Glutamatergic neuron (in vitro differentiated cells): ENCODE measurements at regions not wholly inside any gene's neighbourhood (a gene's known extent, or its start where the extent isn't known, plus 50 kb on each side); places are given as distances from the start of the nearest gene placed in this dataset.

Experiments used
- DNase-seq: peaks from one replicate; pipeline ENCODE4 v3.0.0; 2022
- H3K27ac Mint-ChIP-seq: one replicate; pipeline ENCODE4 v1.8.0; 2020; ENCODE audit warnings: mild to moderate bottlenecking, mixed read lengths, inconsistent platforms; ENCODE audit not compliant: unreplicated experiment
- H3K27me3 Mint-ChIP-seq: one replicate; pipeline ENCODE4 v1.8.0; 2020; ENCODE audit warnings: mild to moderate bottlenecking, moderate library complexity, mixed read lengths, inconsistent platforms; ENCODE audit not compliant: unreplicated experiment
- H3K36me3 Mint-ChIP-seq: one replicate; pipeline ENCODE4 v1.8.0; 2020; ENCODE audit warnings: mild to moderate bottlenecking, mixed read lengths, inconsistent platforms; ENCODE audit not compliant: unreplicated experiment
- H3K4me1 Mint-ChIP-seq: one replicate; pipeline ENCODE4 v1.8.0; 2020; ENCODE audit warnings: mild to moderate bottlenecking, low read depth, mixed read lengths, inconsistent platforms; ENCODE audit not compliant: unreplicated experiment
- H3K4me3 Mint-ChIP-seq: one replicate; pipeline ENCODE4 v1.8.0; 2020; ENCODE audit warnings: mild to moderate bottlenecking, mixed read lengths, inconsistent platforms; ENCODE audit not compliant: unreplicated experiment
- H3K9me3 Mint-ChIP-seq: one replicate; pipeline ENCODE4 v1.8.0; 2020; ENCODE audit warnings: mild to moderate bottlenecking, moderate library complexity, mixed read lengths, inconsistent platforms; ENCODE audit not compliant: unreplicated experiment
- TF ChIP-seq, protein P1 (sequence below): fragments of 200-600 bp; sonication (generic); IDR thresholded peaks from one replicate; pipeline ENCODE4 v1.5.0; 2021; ENCODE audit not compliant: partially characterized antibody, unreplicated experiment

DNA sequence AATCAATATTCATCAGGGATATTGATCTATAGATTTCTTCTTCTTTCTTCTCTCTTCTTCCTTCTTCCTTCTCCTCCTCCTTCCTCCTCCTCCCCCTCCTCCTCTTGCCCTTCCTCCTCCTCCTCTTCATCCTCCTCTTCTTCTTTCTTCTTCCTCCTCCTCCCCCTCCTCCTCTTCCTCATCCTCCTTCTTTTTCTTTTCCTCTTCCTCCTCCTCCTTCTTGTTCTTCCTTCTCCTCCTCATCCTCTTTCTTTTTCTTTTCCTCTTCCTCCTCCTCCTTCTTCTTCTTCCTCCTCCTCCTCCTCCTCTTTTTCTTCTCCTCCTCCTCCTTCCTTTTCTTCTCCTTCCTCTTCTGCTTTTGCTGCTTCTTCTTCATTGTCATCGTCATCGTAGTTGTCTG, 52.4 kb upstream of the SERINC1 start:
- H3K36me3 Mint-ChIP-seq = peaks cover 50% of the 10 kb centered on the region
- no peak overlapping the region for H3K27ac Mint-ChIP-seq
- H3K9me3 Mint-ChIP-seq = peaks cover 10% of the 10 kb centered on the region

DNA sequence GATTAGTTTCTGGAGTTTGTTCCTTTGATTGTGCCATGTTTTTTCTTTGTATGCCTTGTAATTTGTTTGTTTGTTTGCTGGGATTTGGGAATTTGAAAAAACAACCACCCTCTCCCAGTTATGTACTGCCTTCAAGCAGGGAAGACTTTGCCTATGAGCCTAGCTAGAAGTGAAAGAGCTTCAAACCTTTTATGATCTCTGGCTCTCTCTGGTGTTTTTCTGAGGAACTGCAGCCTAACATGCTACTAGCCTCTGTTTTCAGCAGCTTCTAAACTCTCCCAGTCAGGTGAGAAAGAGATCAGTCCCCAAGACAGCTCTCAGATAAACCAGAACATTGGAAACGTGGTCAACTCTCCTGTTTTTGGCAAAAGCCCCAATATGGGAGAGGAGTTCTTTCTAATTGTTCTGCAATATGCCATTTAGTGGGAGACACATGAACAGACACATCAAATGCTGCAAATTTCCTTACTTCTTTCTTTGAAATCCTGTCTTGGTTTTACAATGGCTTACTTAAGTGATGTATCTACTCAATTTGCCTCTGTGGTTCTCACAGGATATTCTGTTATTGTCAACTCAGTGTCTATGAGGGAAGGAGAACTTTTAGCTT, 58.9 kb upstream of the SERINC1 start:
- DNase-seq = peak; percentile 19
- Mint-ChIP-seq H3K9me3 (peaks cover 7% of the 10 kb centered on the region), H3K27me3 (no peaks in the 10 kb centered on the region), H3K4me3 (no peak overlapping the region), H3K4me1 (peaks cover 7% of the 10 kb centered on the region), H3K36me3 (peaks cover 16% of the 10 kb centered on the region), H3K27ac (no peak overlapping the region)
- TF ChIP-seq, protein P1, sequence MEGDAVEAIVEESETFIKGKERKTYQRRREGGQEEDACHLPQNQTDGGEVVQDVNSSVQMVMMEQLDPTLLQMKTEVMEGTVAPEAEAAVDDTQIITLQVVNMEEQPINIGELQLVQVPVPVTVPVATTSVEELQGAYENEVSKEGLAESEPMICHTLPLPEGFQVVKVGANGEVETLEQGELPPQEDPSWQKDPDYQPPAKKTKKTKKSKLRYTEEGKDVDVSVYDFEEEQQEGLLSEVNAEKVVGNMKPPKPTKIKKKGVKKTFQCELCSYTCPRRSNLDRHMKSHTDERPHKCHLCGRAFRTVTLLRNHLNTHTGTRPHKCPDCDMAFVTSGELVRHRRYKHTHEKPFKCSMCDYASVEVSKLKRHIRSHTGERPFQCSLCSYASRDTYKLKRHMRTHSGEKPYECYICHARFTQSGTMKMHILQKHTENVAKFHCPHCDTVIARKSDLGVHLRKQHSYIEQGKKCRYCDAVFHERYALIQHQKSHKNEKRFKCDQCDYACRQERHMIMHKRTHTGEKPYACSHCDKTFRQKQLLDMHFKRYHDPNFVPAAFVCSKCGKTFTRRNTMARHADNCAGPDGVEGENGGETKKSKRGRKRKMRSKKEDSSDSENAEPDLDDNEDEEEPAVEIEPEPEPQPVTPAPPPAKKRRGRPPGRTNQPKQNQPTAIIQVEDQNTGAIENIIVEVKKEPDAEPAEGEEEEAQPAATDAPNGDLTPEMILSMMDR = peak; percentile 73

More for the DNA sequence above, 52.4 kb upstream of the SERINC1 start:
- H3K4me3 Mint-ChIP-seq = no peak overlapping the region
- no peaks in the 10 kb centered on the region for H3K27me3 Mint-ChIP-seq
- TF ChIP-seq, protein P1 = no peak
- DNase-seq = no peak
- no peaks in the 10 kb centered on the region for H3K4me1 Mint-ChIP-seq

DNA sequence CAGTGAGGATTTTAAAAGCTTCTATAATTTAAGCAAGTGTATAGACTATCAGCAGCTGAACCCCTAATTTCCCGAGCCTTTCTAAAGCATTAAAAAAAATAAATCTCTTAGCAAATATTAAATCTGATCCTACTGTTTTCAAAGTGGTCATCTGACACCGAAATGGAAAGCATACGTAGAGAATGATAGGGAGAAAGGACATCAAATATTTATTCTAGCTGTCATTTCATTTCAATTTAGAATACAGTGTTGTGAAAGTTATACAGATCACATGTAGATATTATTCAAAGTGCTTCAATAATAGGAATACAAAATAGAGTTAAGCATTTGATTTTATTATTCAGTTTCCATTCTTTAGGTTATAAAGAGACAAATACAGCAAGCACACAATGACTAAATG, 61.9 kb upstream of the PKIB start:
- no peaks in the 10 kb centered on the region for H3K27me3 Mint-ChIP-seq
- H3K4me1 Mint-ChIP-seq = peaks cover 6% of the 10 kb centered on the region
- no peak overlapping the region for H3K4me3 Mint-ChIP-seq
- no peak overlapping the region for H3K27ac Mint-ChIP-seq
- H3K9me3 Mint-ChIP-seq = peaks cover 1% of the 10 kb centered on the region
- no peak for DNase-seq
- H3K36me3 Mint-ChIP-seq = peaks cover 4% of the 10 kb centered on the region
- TF ChIP-seq, protein P1 = no peak

DNA sequence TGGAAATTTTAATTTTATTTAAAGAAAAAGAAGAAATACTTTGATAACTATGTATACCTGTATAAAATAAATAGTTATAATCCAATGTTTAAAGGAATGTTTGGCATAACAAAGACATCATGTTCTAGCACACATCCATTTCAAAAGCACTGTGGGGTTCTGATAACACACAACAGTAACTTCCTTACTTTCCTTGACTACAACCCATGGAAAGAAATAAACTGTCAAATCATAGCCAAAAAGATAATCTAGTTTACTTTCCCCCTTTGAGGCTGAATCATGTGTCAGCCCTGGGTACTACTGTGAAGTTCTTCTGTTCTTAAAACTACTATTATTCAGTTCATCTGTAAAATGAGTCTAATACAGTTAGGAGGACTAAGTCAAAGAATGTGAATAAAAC, 61.4 kb upstream of the PKIB start:
- H3K36me3 Mint-ChIP-seq = no peaks in the 10 kb centered on the region
- H3K27ac Mint-ChIP-seq = no peak overlapping the region
- TF ChIP-seq, protein P1 = no peak
- H3K4me1 Mint-ChIP-seq = peaks cover 11% of the 10 kb centered on the region
- H3K4me3 Mint-ChIP-seq = no peak overlapping the region
- H3K27me3 Mint-ChIP-seq = no peaks in the 10 kb centered on the region
- peaks cover 4% of the 10 kb centered on the region for H3K9me3 Mint-ChIP-seq
- DNase-seq = no peak

DNA sequence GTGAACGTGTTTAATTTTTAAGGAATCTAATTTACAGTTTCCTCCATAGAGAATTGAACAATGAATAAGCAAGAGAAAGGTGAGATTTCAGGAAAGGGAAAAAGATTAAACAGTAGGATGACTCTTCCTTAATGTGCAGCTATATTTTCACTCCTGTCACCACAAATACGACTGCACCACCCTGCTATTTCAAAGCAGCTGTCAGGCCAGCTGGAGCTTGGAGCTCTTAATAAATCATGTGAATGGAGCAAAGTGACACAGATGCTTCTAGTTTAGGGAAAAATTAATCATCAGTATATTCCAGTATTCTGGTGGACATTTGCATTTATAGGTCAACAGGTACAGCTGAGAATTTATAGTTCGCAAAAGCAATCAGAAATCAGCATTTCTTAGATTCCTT, 56.5 kb upstream of the PKIB start:
- peak overlapping the region; percentile 94 for H3K27ac Mint-ChIP-seq
- H3K36me3 Mint-ChIP-seq = peaks cover under 1% of the 10 kb centered on the region
- TF ChIP-seq, protein P1 = no peak
- H3K4me1 Mint-ChIP-seq = peaks cover 23% of the 10 kb centered on the region
- H3K9me3 Mint-ChIP-seq = peaks cover 6% of the 10 kb centered on the region
- DNase-seq = peak; percentile 31
- no peaks in the 10 kb centered on the region for H3K27me3 Mint-ChIP-seq
- H3K4me3 Mint-ChIP-seq = peak overlapping the region; percentile 60
